PFSK-1 (cell line): ENCODE measurements at regions not wholly inside any gene's neighbourhood (a gene's known extent, or its start where the extent isn't known, plus 50 kb on each side); places are given as distances from the start of the nearest gene placed in this dataset.

Source experiments
- REST ChIP-seq, 2 experiments: IDR thresholded peaks; 2 replicates each; pipeline versions ENCODE4 v1.6.1 to v1.8.0; 2011 to 2012; ENCODE audit warnings: low read depth in 2 of 2, low read length in 2 of 2, control low read depth in 1 of 2, inconsistent platforms in 1 of 2, mild to moderate bottlenecking in 1 of 2, moderate library complexity in 1 of 2; ENCODE audit not compliant: insufficient read depth in 1 of 2
- TAF1 ChIP-seq: IDR thresholded peaks from 2 replicates; pipeline ENCODE4 v1.6.1; 2012; ENCODE audit warnings: low read length, control low read depth, borderline replicate concordance; ENCODE audit not compliant: insufficient read depth

- no peak for TF ChIP-seq TAF1
- TF ChIP-seq REST (IDR thresholded peaks at IDR 0.05; ENCODE audit: insufficient read depth in 1 of 2, low read depth in 2 of 2, low read length in 2 of 2): no peak
Observed at GRCh38 chr4:31979988-31980387, 1259.8 kb downstream of the PCDH7 start.
